Panc1 (cell line): ENCODE measurements at regions not wholly inside any gene's neighbourhood (a gene's known extent, or its start where the extent isn't known, plus 50 kb on each side); places are given as distances from the start of the nearest gene placed in this dataset.

Experiments
- SIN3A ChIP-seq: IDR thresholded peaks from 2 replicates; pipeline ENCODE4 v1.6.1; 2012; ENCODE audit warnings: low read depth, mild to moderate bottlenecking, low read length, moderate library complexity, borderline replicate concordance; ENCODE audit not compliant: insufficient read depth
- TCF7L2 ChIP-seq: IDR thresholded peaks from 2 replicates; pipeline ENCODE4 v1.6.1; 2011; ENCODE audit warnings: mild to moderate bottlenecking, low read depth, low read length, inconsistent platforms
- TF ChIP-seq, protein P1 (sequence below): fragments of 450-650 bp; IDR thresholded peaks from 2 replicates; pipeline ENCODE4 v1.5.1; 2017; ENCODE audit warnings: mild to moderate bottlenecking
- TF ChIP-seq, protein P2 (sequence below), 2 experiments: IDR thresholded peaks; 2 replicates each; pipeline ENCODE4 v1.6.1; 2011 to 2012; ENCODE audit warnings: low read depth in 2 of 2, control low read depth in 1 of 2, low read length in 1 of 2, mild to moderate bottlenecking in 1 of 2, moderate library complexity in 1 of 2; ENCODE audit not compliant: insufficient read depth in 1 of 2

DNA sequence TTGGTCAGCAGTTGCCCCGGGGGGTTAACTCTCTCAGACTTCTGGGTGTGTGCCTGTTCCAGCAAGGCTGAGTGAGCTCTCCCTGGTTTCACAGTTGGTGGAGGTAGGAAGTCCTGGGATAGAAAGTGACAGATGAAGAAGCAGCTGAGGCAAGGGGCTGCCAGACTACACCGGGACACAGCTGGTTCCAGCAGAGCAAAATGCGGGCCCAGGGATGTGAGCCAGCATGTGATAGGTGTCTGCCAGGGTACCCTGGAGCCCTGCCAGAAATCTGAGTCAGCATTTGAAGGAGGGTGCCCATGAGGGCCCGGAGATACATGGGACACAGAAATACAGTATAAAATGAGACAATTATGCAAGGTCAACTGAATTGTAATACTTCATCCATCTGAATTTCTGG lies 79.3 kb upstream of the LGALSL start:
- TF ChIP-seq, protein P1, sequence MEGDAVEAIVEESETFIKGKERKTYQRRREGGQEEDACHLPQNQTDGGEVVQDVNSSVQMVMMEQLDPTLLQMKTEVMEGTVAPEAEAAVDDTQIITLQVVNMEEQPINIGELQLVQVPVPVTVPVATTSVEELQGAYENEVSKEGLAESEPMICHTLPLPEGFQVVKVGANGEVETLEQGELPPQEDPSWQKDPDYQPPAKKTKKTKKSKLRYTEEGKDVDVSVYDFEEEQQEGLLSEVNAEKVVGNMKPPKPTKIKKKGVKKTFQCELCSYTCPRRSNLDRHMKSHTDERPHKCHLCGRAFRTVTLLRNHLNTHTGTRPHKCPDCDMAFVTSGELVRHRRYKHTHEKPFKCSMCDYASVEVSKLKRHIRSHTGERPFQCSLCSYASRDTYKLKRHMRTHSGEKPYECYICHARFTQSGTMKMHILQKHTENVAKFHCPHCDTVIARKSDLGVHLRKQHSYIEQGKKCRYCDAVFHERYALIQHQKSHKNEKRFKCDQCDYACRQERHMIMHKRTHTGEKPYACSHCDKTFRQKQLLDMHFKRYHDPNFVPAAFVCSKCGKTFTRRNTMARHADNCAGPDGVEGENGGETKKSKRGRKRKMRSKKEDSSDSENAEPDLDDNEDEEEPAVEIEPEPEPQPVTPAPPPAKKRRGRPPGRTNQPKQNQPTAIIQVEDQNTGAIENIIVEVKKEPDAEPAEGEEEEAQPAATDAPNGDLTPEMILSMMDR = no peak
- TF ChIP-seq TCF7L2 (no peak), SIN3A (no peak)
- TF ChIP-seq, protein P2, sequence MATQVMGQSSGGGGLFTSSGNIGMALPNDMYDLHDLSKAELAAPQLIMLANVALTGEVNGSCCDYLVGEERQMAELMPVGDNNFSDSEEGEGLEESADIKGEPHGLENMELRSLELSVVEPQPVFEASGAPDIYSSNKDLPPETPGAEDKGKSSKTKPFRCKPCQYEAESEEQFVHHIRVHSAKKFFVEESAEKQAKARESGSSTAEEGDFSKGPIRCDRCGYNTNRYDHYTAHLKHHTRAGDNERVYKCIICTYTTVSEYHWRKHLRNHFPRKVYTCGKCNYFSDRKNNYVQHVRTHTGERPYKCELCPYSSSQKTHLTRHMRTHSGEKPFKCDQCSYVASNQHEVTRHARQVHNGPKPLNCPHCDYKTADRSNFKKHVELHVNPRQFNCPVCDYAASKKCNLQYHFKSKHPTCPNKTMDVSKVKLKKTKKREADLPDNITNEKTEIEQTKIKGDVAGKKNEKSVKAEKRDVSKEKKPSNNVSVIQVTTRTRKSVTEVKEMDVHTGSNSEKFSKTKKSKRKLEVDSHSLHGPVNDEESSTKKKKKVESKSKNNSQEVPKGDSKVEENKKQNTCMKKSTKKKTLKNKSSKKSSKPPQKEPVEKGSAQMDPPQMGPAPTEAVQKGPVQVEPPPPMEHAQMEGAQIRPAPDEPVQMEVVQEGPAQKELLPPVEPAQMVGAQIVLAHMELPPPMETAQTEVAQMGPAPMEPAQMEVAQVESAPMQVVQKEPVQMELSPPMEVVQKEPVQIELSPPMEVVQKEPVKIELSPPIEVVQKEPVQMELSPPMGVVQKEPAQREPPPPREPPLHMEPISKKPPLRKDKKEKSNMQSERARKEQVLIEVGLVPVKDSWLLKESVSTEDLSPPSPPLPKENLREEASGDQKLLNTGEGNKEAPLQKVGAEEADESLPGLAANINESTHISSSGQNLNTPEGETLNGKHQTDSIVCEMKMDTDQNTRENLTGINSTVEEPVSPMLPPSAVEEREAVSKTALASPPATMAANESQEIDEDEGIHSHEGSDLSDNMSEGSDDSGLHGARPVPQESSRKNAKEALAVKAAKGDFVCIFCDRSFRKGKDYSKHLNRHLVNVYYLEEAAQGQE (IDR thresholded peaks at IDR 0.05; ENCODE audit: insufficient read depth in 1 of 2, low read depth in 2 of 2, low read length in 1 of 2) = no peak
